Daoy (cell line): ENCODE measurements at regions not wholly inside any gene's neighbourhood (a gene's known extent, or its start where the extent isn't known, plus 50 kb on each side); places are given as distances from the start of the nearest gene placed in this dataset.
"Not testable (repeated sequence)": the region's sequence is repeated elsewhere in the genome, so short reads cannot be mapped to it uniquely, and the experiment has no call there.

Experiments used
- DNase-seq: peaks from one replicate; pipeline ENCODE4 v3.0.0-alpha.2; 2015; ENCODE audit warnings: low read depth

DNA sequence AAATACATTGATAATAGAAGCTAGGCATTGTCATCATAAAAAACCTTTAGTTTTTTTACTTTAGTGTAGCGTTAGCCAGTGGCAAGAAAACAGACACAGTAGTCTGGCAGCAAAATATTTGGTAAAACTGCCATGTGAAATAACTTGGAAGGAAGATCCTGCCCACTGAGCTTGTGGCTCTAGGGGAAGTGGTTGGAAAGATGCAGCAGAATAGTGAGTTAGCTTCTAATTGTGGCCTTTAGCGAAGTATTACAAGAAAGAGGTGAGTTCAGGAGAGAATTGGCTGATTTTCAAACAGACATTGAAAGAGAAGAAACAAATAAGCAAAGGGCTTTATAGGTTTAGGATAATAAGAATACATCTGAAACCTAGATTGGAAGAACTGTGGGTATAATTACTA lies 1887.8 kb upstream of the CELF4 start:
- no peak for DNase-seq

DNA sequence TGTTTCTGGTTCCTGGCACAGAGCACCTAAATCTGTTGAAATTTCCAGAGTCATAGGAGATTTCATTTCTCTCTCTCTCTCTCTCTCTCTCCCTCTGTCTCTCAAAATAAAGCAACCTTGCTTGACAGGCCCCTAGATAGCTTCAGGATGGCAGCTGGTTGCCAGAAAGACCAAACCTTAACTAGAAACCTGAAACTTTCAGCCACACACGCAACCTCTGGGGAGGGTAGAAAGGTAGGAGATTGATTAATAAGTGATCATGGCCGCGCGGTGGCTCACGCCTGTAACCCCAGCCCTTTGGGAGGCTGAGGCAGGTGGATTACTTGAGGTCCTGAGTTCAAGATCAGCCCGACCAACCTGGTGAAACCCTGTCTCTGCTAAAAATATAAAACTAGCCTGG lies 1885.4 kb upstream of the CELF4 start:
- no peak for DNase-seq

DNA sequence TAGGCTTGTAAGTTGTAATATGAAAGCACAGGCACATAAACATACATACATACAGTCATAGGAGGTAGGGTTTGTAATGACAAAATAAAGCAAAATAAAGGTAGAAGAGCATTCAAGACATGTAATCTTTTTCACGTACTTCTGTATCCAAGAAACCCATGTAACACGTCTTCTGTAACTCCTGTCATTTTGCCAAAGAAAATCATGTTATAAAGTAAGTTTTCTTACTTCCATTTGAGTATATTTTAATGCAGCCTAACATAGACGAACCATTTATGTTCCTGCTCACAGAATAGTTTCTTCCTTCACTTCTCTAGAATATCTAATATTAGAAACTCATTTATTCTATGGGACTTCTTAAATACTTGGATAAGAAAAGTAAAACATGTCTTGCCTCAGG lies 1884.0 kb upstream of the CELF4 start:
- no peak for DNase-seq

DNA sequence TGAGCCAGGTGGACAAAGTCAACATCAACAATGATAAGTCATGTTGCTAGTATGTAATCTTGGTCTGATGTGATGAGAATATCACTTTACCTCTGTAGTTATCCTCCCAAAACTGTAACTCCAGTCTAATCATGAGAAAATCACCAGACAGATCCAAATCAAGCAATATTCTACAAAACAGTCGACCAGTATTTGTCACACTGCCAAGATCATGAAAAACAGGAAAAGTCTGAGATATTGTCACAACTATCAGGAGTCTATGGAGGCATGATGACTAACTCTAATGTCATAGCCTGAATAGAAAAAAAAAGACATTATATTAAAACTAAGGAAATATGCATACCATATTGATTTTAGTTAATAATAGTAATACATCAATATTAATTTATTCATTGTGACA lies 1883.3 kb upstream of the CELF4 start:
- DNase-seq: no peak

DNA sequence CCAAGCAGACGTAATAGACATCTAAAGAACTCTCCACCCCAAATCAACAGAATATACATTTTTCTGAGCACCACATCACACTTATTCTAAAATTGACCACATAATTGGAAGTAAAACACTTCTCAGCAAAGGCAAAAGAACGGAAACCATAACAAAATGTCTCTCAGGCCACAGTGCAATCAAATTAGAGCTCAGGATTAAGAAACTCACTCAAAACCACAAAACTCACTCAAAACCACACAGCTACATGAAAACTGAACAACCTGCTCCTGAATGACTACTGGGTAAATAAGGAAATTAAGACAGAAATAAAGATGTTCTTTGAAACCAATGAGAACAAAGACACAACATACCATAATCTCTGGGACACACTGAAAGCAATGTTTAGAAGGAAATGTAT lies 1879.4 kb upstream of the CELF4 start:
- not testable (repeated sequence) for DNase-seq

DNA sequence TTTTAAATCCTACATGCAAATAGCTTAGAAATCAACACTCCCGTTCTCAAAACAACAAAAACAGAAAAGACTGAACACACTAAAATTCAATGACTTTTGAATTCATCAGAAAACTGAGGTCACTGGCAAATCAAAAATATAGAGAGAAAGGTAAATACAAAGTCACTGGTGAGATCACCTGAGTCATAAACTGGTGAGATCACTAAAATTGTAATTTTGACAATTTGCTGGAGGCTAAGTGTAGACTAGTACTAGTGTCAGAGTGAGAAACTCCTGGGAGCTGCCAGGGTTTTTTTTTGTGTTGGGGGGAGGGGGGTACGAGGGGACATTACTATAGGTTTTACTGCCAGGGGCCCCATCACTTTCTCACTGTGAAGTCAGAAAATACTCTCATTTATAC lies 1876.0 kb upstream of the CELF4 start:
- no peak for DNase-seq

DNA sequence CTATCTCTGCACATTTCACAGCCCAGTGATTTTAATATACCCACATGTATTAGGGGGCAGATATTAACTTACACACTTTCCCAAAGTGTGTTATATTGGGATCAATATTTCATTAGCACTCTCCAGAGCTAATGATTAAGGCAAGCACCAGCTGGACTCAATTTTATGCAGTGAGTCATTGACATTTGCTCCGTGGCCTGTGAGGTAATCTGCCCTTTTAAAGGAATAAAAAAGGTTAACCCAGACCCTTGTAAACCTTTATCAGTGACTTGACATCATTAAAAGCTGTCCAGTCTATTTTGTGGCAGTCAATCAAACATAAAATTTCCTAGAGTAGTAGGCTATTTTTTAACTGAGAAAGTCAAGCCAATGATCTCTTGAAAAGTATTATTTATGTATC lies 1870.4 kb upstream of the CELF4 start:
- DNase-seq: no peak

DNA sequence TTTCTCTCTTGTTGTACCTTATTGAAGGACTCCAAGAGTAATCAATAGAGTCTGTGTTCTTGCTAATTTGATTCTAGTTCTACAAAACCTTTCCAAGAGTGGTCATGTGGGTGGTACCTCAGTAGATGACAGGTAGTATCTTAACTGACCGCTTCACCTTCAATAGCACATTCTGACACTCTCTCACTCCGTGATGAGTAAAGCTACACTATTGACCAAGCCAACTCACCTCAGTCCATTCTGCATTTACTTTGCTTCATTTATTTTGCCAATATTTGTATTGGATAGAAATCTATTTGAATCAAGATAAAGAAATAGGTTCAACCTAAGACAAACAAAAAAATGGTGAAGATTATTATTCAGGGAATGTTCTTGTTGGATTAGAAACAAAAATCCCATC lies 1869.6 kb upstream of the CELF4 start:
- no peak for DNase-seq

DNA sequence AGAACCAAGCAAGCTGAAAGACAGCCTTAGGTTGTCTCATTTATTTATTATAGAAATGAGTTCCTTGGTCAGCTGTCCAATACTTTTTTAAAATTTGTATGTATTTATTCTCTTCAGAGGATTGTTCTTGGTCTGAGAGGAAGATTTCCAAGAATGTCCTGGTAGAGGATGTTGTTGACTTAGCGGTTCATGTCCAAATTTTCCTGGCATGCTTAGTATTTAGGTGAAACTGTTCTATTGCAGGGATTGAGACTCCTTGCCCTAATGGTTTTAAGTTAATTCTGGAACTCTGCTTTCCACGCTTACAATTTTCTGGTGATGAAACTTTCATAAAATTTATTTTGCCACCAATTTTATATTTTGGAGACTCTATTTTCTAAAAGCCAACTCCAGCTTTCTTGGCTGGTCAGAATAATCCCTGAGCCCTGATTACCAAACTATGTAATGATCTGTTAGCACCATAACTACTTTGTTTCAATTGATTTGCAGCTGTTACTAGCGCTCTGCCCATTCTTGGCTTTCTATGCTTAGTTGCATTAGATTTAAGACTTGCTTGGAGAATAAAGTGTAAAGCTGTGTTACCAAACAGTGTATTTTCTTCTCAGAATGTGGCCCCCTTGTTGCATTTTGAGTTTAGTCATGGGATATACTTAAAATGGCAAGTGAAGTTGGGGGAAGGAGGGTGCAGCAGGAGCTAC lies 1868.8 kb upstream of the CELF4 start:
- DNase-seq: no peak

DNA sequence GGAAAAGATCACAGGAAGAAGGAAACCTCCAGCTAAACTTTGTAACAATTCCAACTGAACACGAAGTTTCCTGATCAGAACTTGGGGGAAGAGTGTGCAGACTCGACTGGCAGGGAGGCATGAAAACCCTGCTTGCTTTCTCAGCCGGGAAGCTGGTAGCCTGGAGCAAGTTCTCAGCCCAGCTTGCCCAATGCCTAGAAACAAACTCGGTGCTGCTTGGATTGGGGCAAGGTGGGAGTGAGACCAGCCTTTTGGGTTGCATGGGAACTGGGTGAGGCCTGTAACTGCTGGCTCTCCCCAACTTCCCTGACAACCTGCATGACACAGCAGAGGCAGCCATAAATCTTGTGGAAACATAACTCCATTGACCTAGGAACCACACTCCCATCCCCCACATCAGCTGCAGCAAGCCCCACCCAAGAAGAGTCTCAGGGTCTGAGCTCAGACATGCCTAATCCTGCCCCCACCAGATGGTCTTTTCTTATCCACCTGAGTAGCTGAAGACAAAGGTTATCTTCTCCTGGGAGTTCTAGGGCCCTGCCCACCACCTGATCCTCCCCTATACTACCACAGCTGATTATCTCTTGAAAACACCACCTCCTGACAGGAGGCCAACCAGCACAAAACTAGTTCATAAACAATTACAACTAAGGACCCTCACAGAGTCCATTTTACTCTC lies 1859.7 kb upstream of the CELF4 start:
- no peak for DNase-seq

DNA sequence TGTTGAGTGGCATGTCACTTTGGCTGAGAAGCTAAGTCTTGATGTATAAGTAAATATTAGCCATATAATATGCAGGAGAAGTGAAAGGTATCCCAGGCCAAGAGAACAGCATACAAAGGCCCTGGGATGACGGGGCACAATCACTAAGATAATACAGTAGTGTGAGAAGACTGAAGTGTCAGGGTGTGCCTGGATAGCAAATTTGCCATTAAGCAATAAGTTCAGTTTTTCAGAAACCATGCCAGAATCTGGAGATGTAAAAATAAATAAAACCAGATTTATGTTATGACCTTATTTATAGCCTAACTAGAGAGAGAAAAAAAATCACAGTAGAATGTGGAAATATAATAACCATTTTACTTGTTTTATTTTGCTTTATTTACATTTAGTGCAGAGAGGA lies 1858.7 kb upstream of the CELF4 start:
- no peak for DNase-seq

DNA sequence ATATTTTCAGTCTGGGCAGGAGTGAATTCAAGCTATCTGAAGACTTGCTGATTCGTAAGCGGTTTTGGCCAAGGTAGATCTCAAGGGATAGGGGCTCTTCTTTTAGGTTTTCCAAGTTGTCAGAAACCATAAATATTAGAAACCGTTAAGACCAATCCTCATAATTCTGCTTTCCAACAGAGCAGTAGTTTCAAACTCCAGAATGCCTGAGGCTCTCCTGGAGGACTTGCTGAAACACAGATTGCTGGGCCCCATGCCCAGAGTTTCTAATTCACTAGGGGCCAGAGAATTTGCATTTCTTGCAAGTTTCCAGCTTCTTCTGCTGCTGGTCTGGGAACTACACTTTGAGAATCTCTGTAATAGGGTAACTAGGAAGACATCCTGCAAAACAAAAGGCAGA lies 1855.7 kb upstream of the CELF4 start:
- no peak for DNase-seq

DNA sequence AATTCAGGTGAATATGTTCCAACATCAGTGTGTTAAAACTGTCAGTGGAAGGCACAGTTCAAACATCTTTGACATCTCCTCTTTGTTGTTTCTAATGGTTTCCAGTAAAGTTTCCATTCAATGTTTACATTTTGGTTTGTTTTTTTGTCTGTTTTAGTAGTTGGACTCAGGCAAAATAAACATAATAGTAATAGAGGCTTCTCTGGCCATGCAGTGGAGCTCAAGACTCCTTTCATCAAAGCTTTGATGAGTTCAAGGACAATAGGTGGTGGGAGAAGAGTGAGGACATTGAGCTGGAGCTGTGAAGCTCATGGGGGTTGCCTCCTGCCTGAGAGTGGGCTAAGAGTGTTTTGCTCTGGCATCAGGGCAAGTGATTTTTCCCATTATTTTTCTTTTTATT lies 1853.7 kb upstream of the CELF4 start:
- DNase-seq: no peak

DNA sequence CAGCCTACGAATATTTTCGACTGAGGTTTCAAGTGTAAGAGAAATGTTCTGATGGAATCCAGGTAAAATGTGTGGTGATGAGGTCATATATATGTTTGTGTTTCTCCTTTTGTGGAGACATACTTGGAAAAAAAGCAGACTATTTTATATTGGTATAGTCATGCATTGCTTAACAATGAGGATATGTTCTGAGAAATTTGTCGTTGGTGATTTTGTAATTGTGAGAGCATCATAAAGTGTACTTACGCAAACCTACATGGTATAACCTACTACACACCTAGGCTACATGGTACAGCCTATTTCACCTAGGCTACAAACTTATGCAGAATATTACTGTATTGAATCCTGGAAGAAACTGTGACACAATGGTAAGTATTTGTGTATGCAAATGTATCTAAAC lies 1849.9 kb upstream of the CELF4 start:
- no peak for DNase-seq

DNA sequence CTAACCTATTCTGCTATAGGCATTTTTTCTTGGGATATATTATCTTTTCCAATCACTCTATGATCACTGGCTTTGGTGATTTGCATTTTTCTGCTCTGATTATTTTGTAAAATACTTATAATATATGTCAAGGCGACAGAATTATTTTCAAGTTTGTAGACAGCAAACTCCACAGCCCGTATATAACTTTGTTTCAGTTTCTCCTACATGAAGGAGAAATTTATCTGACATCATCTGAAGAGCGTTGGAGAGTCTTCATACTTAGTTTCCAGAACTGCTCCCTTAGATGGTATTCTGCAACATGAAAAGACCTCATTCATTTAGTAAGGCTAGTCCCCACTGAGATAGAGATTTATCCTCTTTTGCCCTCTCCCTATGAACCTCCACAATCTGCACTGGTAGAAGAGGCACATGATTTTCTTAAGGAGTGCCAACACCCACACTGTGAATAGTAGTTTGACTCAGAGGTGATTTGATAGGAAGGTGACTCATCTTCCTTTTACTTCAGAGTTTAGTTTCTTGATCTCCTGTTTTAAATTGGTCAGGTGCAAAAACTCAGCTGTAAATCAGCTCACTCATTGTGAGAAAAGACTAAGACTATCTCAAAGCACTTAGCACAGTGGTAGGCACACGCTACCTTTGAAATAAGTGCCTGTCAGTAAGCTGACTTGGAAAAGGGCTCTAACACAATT lies 1848.6 kb upstream of the CELF4 start:
- no peak for DNase-seq

DNA sequence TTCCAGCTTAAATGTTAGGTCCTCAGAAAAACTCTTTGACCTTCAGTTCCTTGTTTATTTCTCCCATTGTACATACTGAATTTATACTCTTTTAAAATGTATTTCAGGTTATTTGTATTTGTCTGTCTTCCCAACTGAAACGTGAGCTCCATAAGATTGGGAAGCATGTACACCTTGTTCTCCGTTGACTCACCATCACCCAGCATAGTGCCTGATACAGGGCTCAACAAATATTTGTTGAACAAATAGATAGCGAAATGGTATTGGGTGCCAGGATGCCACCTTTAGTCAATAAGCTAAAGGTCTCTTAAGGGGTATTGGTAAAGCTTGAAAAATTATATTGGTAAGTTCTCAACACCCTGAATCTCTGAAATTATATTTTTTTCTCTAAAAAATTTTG lies 1841.3 kb upstream of the CELF4 start:
- DNase-seq: no peak

DNA sequence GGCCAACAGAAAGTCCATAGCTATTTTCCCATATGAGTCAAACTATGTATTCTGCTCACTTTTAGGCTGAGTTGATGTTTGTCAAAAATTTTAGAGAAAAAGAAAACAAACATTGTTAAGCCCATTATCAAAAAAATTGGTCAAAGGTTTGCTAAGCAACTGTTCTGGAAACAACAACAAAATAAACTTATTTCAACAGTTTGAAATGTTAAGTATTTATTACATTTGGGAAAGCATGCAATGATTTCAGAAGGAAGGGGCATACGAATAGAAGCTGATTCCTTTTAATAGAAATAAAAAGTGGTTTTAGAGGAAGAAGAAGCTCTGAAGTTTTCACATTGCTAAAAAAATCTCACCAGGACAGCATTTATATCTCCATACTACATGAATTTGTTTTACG lies 1837.5 kb upstream of the CELF4 start:
- no peak for DNase-seq

DNA sequence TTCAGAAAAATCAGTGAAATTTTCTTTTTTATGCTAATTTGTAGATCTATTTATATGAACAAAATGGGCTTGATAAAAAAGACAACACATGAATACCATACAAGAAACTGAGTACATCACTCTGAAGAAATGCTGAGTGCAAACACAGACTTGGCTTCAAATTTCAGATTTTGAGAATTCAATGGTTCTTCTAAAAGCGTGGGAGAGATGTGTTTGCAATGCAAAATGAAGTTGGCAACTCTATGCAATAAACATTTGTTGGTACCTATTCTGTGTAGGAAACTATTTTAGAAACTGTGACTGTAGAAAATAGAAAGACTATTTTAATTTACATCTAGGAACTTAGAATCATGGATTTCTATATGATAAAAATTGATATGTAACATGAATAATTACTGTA lies 1834.1 kb upstream of the CELF4 start:
- no peak for DNase-seq

DNA sequence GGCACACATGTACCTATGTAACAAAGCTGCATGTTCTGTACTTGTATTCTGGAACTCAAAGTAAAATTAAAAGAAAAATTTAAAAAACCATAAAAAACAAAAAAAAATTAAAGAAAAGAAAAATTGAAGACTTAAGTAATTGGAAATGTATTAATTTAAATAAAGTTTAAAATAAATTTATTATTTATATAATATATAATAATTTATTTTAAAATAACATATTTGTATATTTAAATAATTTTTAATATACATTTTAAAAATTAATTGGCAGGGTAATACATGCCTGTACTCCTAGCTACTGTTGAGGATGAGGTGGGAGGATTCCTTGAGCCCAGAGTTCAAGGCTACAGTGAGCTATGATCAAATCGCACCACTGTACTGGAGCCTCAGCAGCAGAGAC lies 1830.6 kb upstream of the CELF4 start:
- DNase-seq: no peak

DNA sequence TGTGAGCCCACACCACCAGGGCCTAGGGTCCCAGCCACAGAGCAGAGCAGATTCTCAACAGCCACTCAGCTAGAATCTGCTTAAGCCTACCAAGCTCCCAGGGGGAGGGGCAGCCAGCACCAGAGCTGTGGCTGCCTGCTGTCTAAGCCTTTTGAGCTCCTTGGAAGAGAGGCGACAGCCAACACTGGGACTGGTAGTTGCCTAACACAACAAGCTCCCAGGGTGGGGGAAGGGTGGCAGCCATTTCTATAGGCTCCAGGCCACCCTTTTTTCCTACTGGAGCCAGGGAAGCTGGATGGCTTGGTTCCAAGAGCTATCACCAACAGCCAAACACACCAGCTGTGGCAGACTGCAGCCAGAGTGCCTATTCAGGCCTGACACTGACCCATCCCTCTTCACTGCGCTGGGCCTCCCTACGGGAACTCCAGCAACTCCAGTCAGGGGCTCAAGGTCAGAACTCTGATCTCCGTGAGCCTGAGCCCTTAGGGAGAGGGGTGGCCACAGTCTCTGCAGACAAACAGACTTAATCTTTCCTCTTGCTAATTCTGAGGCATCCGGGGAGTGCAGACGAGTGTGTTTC lies 1824.3 kb upstream of the CELF4 start:
- DNase-seq: no peak

DNA sequence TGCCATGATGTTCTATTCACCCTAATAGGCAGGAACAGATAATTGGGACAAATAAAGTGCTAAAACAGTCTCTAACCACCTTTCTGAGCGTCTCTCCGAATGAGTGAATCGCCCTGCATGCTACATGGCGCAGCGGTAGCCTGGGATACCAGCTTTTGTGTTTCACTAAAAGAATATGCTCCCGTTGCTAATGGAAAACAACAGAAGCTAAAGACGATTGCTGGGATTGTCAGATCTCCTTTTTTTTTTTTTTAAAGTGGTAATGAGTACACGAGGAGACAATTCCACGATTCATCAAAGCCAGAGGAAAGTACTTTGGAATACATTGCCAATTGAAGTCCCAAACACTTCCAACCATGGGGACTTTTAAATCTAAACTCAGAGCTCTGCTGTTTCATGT lies 1815.3 kb upstream of the CELF4 start:
- no peak for DNase-seq

DNA sequence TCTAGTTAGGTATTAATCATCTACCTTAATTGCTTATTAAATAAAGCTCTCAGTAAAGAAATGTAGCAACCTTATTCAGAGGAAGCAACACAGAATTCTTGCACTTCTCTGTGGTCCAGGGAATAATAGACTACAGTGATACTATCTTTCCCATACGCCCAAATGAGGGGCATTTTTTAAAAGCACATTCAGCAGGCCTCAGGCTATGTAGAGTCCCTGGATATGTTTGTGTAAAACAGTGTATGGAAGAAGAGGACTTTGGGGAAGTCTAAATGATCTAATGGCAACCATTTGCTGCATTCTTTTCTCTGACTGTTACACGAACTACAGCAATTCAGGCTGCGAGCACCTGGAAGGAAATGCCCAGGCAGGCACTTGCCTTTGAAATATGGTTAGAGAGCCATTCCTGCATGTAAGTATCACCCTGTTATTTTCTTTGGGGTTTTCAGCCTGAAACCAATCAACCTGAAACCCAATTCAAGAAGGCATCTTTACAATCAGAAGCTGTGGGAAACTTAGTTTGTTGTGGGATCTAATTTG lies 1814.7 kb upstream of the CELF4 start:
- DNase-seq: no peak

DNA sequence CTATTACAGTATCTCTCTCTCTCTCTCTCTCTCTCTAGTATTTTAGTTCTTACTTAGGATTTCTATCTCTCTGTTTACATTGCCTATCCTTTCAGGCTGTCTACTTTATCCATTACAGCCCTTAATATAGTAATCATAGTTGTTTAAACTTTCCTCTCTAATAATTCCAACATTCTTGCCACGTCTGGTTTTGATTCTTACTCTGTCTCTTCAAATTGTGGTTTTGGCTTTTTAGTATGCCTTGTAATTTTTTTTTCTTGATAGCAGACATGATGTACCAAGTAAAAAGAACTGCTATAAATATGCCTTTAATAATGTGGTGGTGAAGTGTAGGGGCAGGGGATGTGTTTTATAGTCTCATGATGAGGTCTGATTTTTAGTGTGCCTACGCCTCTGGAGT lies 1809.5 kb upstream of the CELF4 start:
- no peak for DNase-seq
